HG03457 (cell line): ENCODE measurements at regions not wholly inside any gene's neighbourhood (a gene's known extent, or its start where the extent isn't known, plus 50 kb on each side); places are given as distances from the start of the nearest gene placed in this dataset.

Source experiments
- ATAC-seq: cut with Tn5 transposase; IDR thresholded peaks from one replicate; pipeline ENCODE4 v1.9.1; 2021; ENCODE audit warnings: moderate number of reproducible peaks; ENCODE audit not compliant: unreplicated experiment

GRCh38 chr2:144086965-144087364 is 433.0 kb downstream of the ZEB2 start:
- ATAC-seq: no peak

DNA sequence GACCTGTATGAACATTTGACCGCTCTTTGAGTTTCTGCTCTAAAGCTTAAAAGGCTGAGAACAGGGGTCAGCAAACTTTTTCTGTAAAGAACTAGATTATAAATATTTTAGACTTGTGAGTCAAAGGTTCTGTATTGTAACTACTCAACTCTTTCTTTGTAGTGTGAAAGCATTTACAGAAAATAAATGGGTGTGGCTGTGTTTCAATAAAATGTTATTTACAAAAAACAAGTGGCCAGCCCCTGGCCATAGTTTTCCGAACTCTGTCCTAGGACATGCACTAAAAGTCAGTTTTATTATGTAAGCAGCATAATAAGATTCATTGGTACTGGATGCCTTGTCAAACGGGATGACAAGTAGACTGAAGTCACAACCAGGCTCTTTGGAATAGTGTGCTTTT is 434.9 kb downstream of the ZEB2 start:
- ATAC-seq: no peak

- no peak for ATAC-seq
Measured at GRCh38 chr2:144084114-144084661, 435.7 kb downstream of the ZEB2 start.

DNA sequence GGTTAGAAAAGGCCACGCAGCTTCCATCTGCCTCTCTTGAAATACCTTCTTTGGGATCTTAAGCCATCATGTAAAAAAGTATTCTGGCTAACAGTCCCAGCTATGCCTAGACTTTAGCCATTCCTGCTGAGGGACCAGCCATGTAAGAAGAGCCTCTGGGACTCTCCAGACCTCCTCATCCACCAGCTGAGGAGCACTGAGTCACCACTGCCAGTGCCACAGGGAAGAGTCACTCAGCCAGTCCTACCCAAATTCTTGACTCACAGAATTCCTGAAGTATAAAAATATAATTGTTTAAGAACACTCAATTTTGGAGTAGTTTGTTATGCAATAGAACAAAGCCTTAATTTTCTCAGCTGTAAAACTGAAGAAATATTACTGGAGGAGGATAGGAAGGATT is 436.7 kb downstream of the ZEB2 start:
- ATAC-seq: no peak

DNA sequence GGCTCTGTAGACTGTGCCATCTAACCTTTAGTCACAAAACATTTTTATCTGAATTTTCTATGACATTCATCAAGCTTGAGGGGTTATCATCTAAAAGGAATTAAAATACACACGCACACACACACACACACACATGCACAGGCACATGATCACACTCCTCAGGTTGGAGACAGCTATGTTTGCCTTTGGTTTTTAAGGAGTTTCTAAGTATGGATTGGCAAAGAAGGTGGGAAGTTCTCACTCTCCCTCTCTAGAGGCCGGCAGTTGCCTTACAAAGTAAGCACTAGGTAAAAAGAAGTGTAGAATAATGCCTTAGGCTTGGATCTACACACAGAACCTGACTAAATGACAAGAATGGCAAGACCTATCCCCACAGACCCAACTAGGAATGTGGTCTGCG is 437.1 kb downstream of the ZEB2 start:
- no peak for ATAC-seq

- ATAC-seq: no peak
Measured at GRCh38 chr2:144082327-144082726, 437.6 kb downstream of the ZEB2 start.

- ATAC-seq: no peak
Measured at GRCh38 chr2:144081272-144081671, 438.6 kb downstream of the ZEB2 start.

DNA sequence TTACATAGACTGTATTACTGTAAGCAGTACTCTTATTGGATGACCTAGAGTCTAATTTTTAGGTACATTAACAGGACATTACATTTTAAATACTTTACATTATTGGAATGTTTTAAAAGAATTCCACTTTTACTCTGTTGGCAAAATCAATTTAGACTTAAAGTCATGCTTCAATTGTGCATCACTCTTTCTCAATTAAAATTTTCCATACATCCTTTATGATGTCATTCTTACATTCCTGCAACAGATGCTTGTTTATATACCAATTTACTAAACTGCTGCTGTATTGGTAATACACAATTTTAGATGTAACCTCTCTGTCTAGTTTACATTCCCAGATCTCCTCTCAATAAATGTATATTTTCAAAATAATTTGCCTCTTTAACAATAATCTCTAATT is 440.1 kb downstream of the ZEB2 start:
- no peak for ATAC-seq

GRCh38 chr2:144078802-144079724 is 440.9 kb downstream of the ZEB2 start:
- ATAC-seq: no peak

DNA sequence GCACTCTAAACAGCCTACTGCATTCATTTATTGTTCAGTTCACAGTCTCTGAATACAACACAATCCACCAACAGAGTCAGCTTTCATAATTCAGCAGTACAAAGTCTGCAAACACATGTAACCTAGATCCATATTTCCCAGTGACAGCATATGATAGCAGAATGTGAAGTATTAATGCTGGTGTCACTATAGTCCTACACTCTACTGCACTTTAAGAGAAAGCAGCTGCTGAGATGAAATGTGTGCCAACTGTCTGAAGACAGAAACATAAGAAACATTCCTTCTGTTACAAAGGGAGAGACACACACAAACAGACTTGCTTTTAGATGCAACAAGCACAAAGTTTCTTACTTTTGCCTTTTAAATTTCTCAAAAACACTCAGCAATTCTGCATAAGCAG is 441.8 kb downstream of the ZEB2 start:
- ATAC-seq: no peak

DNA sequence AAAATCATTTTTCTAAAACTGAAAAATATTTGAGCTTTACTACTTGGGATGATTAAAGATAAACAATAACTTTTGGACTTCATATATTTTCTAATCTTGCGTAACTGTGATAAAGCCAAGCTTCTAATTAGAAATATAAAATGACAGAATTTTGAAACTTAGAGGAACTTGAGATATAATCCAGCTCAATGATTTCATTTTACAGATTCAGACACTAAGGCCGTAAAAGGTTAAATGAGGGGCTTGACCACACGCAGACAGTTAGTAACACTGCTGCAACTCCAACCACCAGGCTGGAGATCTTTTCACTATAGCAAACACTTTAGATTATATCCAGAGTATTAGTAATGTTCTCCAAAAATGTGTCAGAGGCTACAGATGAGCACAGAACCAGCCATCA is 445.5 kb downstream of the ZEB2 start:
- ATAC-seq: no peak

DNA sequence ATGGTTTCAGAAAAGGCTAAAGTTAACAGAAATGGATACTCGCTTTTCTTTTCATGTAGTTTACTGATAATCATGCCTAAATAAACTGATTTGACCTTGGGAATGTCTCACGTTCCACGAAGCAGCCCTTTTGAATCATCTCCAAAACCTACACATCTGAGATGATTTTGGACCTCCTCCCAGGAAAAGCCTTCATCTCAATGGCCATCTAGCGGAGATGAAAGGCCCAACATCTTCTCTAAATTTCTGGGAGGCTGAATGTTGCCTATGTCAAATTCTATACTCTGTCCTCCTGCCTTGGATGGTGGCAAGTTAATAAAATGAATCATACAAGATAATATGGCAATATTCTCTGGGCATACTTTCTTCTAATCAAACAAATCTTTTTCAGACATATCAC is 448.5 kb downstream of the ZEB2 start:
- no peak for ATAC-seq

DNA sequence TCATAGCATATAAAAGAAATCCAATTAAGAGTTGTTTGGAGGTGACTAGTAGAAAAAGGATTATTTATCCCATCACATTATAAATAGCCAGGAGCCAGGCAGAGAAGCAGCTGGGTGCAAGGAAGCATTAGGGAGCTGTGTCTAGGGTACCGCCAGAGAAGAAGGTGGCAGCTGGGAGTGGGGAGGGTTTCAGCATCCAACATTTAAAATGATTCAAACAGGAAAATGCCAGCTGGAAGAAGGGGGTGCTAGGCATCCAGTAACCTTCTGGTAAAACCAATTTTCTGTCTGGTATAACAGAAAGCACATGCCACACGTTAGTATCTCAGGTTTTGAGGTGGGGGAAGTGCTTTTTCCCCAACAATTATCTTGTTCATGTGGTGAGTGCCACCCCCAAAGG is 452.4 kb downstream of the ZEB2 start:
- ATAC-seq: no peak

DNA sequence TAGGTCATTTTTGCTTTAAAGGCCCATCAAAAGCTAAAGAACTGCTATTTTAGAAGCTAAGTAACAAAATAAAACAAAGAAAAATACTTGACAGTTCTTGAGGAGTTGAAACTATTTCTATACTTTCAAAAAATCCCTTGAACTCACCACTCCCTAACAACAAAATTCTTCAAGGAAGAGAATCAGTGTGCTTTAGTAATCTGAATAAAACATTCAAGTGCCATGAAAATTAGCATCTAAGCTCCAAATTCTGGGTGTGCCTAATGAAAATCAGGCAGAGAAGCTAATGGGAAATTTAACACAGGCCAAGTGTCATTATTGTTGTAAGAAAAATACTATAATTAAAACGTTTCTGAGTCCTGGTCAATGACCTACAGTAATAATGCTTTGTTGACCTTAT is 456.3 kb downstream of the ZEB2 start:
- no peak for ATAC-seq

DNA sequence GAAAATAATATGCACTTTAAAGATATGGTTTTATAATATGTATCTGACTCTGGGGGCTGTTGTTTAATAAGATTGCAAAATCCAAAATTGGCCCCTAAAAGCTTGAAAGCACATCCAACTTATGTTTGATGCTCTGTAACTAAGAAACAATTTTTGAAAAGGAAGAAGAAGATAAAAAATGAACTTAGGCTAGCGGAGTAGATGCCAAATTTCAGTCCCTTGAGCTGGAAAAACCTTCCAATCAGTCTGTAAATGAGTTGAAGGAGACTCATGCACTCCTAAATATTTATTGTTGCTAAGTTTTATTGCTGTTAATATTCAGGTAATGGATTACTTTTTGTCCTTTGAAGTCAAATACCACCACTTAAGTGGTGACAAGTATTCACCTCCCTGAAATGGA is 465.0 kb downstream of the ZEB2 start:
- ATAC-seq: no peak

DNA sequence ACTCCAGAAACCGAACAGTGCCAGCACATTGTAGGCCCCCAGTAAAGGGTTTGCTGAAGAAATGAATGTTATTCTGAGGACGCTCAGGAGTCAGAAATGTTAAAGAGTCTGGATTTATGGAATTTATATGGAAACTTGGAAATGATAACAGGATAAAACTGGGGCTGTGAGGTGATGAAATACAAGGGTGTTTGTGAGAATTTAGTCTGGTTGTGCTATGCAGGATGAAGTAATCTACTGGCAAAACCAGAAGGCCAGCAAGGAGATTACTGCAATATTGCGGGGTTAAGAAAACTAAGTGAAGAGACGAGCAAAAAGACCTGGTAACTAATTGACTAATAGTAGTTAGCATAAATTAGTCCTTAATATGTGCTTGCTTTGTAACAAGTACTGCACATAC is 467.8 kb downstream of the ZEB2 start:
- no peak for ATAC-seq

DNA sequence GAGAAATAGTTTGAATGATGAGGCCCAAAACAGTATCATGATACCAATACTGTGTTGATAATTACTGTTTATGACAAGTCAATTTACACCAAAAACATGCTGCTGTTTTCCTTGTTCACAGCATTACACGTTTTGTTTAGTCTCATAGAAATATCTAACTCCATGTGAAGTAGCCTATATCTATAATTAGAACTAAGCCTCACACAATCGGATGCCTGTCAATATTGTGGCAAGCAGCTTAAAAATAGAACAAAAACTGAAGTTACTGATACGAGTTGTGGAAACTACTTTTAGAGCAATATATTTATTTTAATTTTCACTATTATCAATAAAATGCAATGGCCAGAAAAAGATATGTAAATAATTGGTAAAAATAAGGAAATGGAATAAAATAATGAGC is 470.8 kb downstream of the ZEB2 start:
- no peak for ATAC-seq

DNA sequence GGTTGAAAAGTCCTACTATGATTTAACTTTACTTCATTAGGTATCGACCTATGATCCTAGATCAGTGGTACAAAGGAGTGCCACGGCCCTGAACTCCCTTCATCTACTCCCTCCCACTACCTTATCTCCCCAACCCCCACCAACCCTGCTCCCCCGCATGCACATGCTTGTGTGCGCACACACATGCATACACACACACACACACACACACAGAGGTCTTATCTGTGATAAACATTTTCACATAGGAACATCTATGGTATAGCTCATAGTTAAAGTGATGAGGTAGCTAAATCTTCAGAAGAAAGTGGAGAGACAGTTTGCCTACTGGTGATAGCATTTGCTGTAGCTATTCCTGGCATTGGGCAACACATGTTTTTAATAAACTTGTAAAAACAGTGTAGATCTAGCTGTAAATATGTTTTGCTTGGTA is 471.3 kb downstream of the ZEB2 start:
- ATAC-seq: no peak

DNA sequence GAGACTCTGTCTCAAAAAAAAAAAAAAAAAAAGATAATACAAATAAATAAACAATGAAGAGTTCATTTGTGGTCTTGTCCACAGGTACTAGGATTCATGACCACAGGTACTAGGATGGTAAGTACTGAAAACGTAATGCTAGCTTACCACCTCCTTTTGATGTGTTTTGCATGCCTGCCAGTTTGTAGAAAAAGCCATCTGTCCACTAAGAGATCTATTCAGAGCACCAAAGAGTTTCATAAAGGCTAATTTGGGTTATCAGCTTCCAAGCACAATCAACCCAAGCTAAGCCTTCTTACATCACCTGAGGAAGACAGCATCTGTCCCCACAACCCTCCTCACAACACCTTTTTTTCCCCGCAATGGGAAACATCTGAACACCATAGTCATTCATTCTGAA is 477.2 kb downstream of the ZEB2 start:
- ATAC-seq: no peak

DNA sequence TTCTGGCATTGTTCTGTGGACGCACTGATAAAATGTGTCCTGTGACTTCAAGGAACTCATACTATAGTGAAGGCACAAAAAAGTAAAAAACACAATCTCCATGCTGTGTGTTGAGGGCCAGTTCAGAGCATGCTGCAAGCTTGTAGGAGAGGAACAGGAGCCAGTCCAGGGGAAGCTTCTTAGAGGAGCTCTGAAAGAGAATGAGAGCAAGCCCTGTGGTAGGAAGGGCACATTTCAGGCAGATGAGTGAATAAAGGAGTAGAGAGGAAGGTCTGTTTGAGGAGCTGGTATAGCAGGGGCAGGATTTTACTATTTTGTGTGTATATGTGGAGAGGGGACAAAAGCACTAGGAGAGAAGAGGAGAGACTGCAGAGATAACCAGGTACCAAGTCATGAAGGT is 478.3 kb downstream of the ZEB2 start:
- no peak for ATAC-seq

DNA sequence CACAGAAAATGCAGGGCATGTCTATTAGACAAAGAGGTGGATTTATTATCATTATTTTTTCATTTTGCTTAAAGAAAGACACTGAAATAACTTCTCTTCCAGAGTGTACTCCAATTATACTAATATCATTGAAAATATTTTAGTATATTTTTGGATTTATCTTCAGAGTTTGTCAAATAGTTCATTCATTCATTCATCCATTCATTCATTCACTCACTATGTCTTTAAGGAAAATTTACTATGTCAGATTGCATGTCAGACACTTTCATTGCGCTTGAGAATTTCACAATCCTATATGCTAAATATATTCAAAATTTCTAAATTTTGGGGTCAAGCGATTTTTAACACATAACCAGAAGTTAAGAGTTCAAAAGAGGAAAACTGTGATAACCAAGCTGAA is 479.1 kb downstream of the ZEB2 start:
- ATAC-seq: no peak

DNA sequence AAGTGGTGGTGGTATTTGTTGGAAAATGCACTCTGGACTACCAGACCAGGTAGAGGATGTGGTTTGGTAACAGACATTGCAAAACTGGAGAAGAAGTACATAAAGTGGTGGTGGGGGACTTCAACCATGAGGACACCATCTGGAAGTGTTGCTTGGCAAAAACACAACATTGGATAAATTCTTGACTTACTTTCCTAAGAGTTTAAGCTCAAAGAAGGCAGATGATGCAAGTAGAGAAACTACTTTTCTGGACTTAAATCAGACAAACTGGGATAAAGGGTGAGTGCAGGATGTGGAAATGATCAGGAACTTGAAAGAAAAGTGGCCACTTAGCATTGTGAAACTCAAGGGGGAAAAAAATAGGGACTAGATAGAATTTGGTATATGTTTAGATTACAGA is 487.4 kb downstream of the ZEB2 start:
- ATAC-seq: no peak

- no peak for ATAC-seq
Measured at GRCh38 chr2:144030791-144031190, 489.1 kb downstream of the ZEB2 start.
